B cell (primary cell): ENCODE measurements at regions not wholly inside any gene's neighbourhood (a gene's known extent, or its start where the extent isn't known, plus 50 kb on each side); places are given as distances from the start of the nearest gene placed in this dataset.

Experiments used
- ATAC-seq: fragments of 200-7000 bp; cut with Tn5 transposase; one replicate; pipeline ENCODE4 v1.10.0; 2021; ENCODE audit warnings: low read depth, mild to moderate bottlenecking, moderate number of reproducible peaks, moderate library complexity
- CTCF ChIA-PET: fragments of 350-600 bp; sonication (Branson Sonifier 250); formaldehyde crosslinking; loops from one replicate; lab custom pipeline; 2021; ENCODE audit warnings: antibody characterized with exemption, inconsistent platforms; lab: Charles Lee
- POLR2A ChIA-PET: fragments of 350-600 bp; sonication (Branson Sonifier 250); formaldehyde crosslinking; loops from one replicate; lab custom pipeline; 2021; ENCODE audit warnings: antibody characterized with exemption; lab: Charles Lee
- DNase-seq: peaks from one replicate; pipeline ENCODE4 v3.0.0; 2013
- H2AFZ ChIP-seq: 2 replicates; pipeline ENCODE4 v1.6.1; 2012; ENCODE audit warnings: mild to moderate bottlenecking, low read depth, low read length; ENCODE audit not compliant: insufficient read depth, poor library complexity, severe bottlenecking
- H3K27ac ChIP-seq, 2 donors: 1 replicate in 1 of 2; 2 replicates in 1 of 2; pipeline ENCODE4 v1.5.1; 2012 to 2013; ENCODE audit warnings: low read length in 2 of 2, mild to moderate bottlenecking in 2 of 2, moderate library complexity in 1 of 2
- H3K27me3 ChIP-seq, 4 experiments: fragments of 200-600 bp in 1 of 4; sonication (generic) in 1 of 4; replicated peaks in 1 of 4; 1 replicate in 2 of 4; 2 replicates in 2 of 4; pipeline versions ENCODE4 v1.6.1 to v1.7.0; 2013 to 2016; ENCODE audit warnings: low read length in 3 of 4, mild to moderate bottlenecking in 2 of 4, mixed read lengths in 1 of 4, moderate library complexity in 1 of 4; ENCODE audit not compliant: insufficient read depth in 4 of 4, control insufficient read depth in 3 of 4; ENCODE audit errors: control extremely low read depth in 1 of 4
- H3K36me3 ChIP-seq, 2 experiments: replicated peaks in 1 of 2; 1 replicate in 1 of 2; 2 replicates in 1 of 2; pipeline versions ENCODE4 v1.6.1 to v1.7.1; 2013; ENCODE audit warnings: low read length in 1 of 2; ENCODE audit not compliant: insufficient read depth in 2 of 2, control insufficient read depth in 1 of 2; ENCODE audit errors: control extremely low read depth in 1 of 2, extremely low read depth in 1 of 2
- H3K4me1 ChIP-seq, 2 donors: fragments of 200-600 bp in 1 of 2; sonication (generic) in 1 of 2; 1 replicate in 1 of 2; 2 replicates in 1 of 2; pipeline versions ENCODE4 v1.5.1 to v1.6.1; 2013 to 2017; ENCODE audit warnings: low read length in 2 of 2; ENCODE audit not compliant: control insufficient read depth in 2 of 2, insufficient read depth in 2 of 2
- H3K4me2 ChIP-seq: replicated peaks from 2 replicates; pipeline ENCODE3; 2012; ENCODE audit warnings: mild to moderate bottlenecking, low read depth, low read length; ENCODE audit not compliant: poor library complexity, severe bottlenecking
- H3K4me3 ChIP-seq, 5 experiments: fragments of 200-600 bp in 1 of 5; sonication (generic) in 1 of 5; 1 replicate in 3 of 5; 2 replicates in 2 of 5; pipeline versions ENCODE4 v1.5.1 to v1.7.0; 2011 to 2016; ENCODE audit warnings: low read length in 4 of 5, mild to moderate bottlenecking in 4 of 5, low read depth in 2 of 5, control low read depth in 1 of 5, moderate library complexity in 1 of 5; ENCODE audit not compliant: insufficient read depth in 1 of 5; ENCODE audit errors: control extremely low read depth in 1 of 5, extremely low read depth in 1 of 5
- H3K79me2 ChIP-seq: fragments of 200-600 bp; sonication (generic); one replicate; pipeline ENCODE4 v1.6.0; 2016; ENCODE audit warnings: low read length; ENCODE audit not compliant: control insufficient read depth, insufficient read depth
- H3K9ac ChIP-seq: fragments of 200-600 bp; sonication (generic); 2 replicates; pipeline ENCODE4 v1.6.1; 2017; ENCODE audit warnings: mild to moderate bottlenecking, low read length, moderate library complexity
- H3K9me3 ChIP-seq, 3 donors: one replicate each; pipeline versions ENCODE4 v1.6.1 to v1.7.1; 2013; ENCODE audit warnings: low read length in 2 of 3; ENCODE audit not compliant: control insufficient read depth in 2 of 3, insufficient read depth in 1 of 3; ENCODE audit errors: control extremely low read depth in 1 of 3
- H4K20me1 ChIP-seq: 2 replicates; pipeline ENCODE4 v1.6.0; 2012; ENCODE audit warnings: mild to moderate bottlenecking, low read length; ENCODE audit not compliant: insufficient read depth, control insufficient read depth, poor library complexity, severe bottlenecking
- H3K27ac Mint-ChIP-seq: one replicate; pipeline ENCODE4 v1.8.0; 2021; ENCODE audit warnings: mixed read lengths
- H3K27me3 Mint-ChIP-seq: one replicate; pipeline ENCODE4 v1.8.0; 2021; ENCODE audit warnings: mixed read lengths
- H3K4me1 Mint-ChIP-seq: one replicate; pipeline ENCODE4 v1.8.0; 2021; ENCODE audit warnings: mixed read lengths
- H3K4me3 Mint-ChIP-seq: one replicate; pipeline ENCODE4 v1.8.0; 2021; ENCODE audit warnings: mixed read lengths
- H3K9me3 Mint-ChIP-seq: one replicate; pipeline ENCODE4 v1.8.0; 2022; ENCODE audit warnings: mixed read lengths; ENCODE audit not compliant: insufficient read depth
- CTCF ChIP-seq: fragments of 200-600 bp; IDR thresholded peaks from one replicate; pipeline ENCODE4 v1.8.0; 2022; ENCODE audit warnings: antibody characterized with exemption, mild to moderate bottlenecking
- EZH2 ChIP-seq: IDR thresholded peaks from 2 replicates; pipeline ENCODE4 v1.6.1; 2012; ENCODE audit warnings: borderline replicate concordance, low read depth, mild to moderate bottlenecking, moderate library complexity, low read length; ENCODE audit not compliant: insufficient read depth, poor library complexity, severe bottlenecking
- WGBS: methylation state at CpG from one replicate; pipeline ENCODE4 v1.1.5; 2013; ENCODE audit warnings: missing lambda C conversion rate; ENCODE audit not compliant: insufficient coverage; 5-methylcytosine and 5-hydroxymethylcytosine counted together
- intact Hi-C: fragments of 100-400 bp; cut with micrococcal nuclease; formaldehyde crosslinking; loops from one replicate; pipeline ENCODE4 v1.10.0; 2022

- peaks cover 7% of the 10 kb centered on the region for H3K27me3 Mint-ChIP-seq
- no CpG with 5 or more reads among the region's 4 CpGs for WGBS
- Histone ChIP-seq H2AFZ (no peak overlapping the region), H3K4me1 (peaks cover 0 to 4% of the 10 kb centered on the region in 2 donors), H3K9me3 (peaks cover 2 to 13% (median 8%) of the 10 kb centered on the region in 3 donors), H3K27me3 (no peaks in the 10 kb centered on the region), H3K79me2 (no peaks in the 10 kb centered on the region), H3K36me3 (no peaks in the 10 kb centered on the region), H3K27ac (no peak overlapping the region), H3K9ac (no peak overlapping the region), H4K20me1 (no peaks in the 10 kb centered on the region), H3K4me2 (no peak overlapping the region), H3K4me3 (no peak overlapping the region)
- TF ChIP-seq CTCF, result no peak
- no peak for TF ChIP-seq EZH2
- peaks cover 8% of the 10 kb centered on the region for H3K4me1 Mint-ChIP-seq
- H3K9me3 Mint-ChIP-seq, result peaks cover 11% of the 10 kb centered on the region
- DNase-seq (no peak), ATAC-seq (no peak)
- ChIA-PET POLR2A (no interaction called here), CTCF (no interaction called here)
- no peak overlapping the region for H3K27ac Mint-ChIP-seq
- H3K4me3 Mint-ChIP-seq, result no peak overlapping the region
- intact Hi-C loops, result no loop called here
Measured at GRCh38 chr15:88348579-88349230, 92.2 kb upstream of the NTRK3 start.

- intact Hi-C loops, result no loop called here
- POLR2A ChIA-PET, result no interaction called here
- ATAC-seq, result no peak
Measured at GRCh38 chr15:88345962-88346361, 89.4 kb upstream of the NTRK3 start.

More at GRCh38 chr15:88345962-88346361, 89.4 kb upstream of the NTRK3 start:
- TF ChIP-seq EZH2 (no peak), CTCF (no peak)
- no peak overlapping the region for H3K27ac Mint-ChIP-seq
- H3K27me3 ChIP-seq, result peaks cover 0 to 5% (median 0%) of the 10 kb centered on the region in 4 experiments
- H3K9me3 ChIP-seq, result peaks cover 0 to 2% (median 0%) of the 10 kb centered on the region in 3 donors
- no peaks in the 10 kb centered on the region for H3K36me3 ChIP-seq
- H2AFZ ChIP-seq, result no peak overlapping the region
- H3K4me3 Mint-ChIP-seq, result no peak overlapping the region
- H4K20me1 ChIP-seq, result no peaks in the 10 kb centered on the region
- H3K4me1 Mint-ChIP-seq, result peaks cover 8% of the 10 kb centered on the region
- H3K9ac ChIP-seq, result no peak overlapping the region
- no peak overlapping the region for H3K4me3 ChIP-seq
- no peak overlapping the region for H3K27ac ChIP-seq
- WGBS, result 96% methylated on average over 2 of the region's 4 CpGs
- no peak for DNase-seq
- CTCF ChIA-PET, result interaction anchor here (1.2 kb wide), 1 partner anchor 16 kb away, joined by 4 read pairs; no protein-coding TSS in a partner anchor
- peaks cover 0 to 4% of the 10 kb centered on the region in 2 donors for H3K4me1 ChIP-seq
- H3K9me3 Mint-ChIP-seq, result no peaks in the 10 kb centered on the region
- peaks cover 7% of the 10 kb centered on the region for H3K27me3 Mint-ChIP-seq
- H3K79me2 ChIP-seq, result no peaks in the 10 kb centered on the region
- no peak overlapping the region for H3K4me2 ChIP-seq
